Osteoblast (primary cell): ENCODE measurements at regions not wholly inside any gene's neighbourhood (a gene's known extent, or its start where the extent isn't known, plus 50 kb on each side); places are given as distances from the start of the nearest gene placed in this dataset.
A peak's percentile ranks its signal among the peaks of the same experiment; 100 is the strongest.

Experiments
- DNase-seq: peaks from one replicate; pipeline ENCODE4 v3.0.0; 2011; ENCODE audit warnings: low spot score, mixed read lengths; ENCODE audit not compliant: insufficient read length; ENCODE audit errors: missing footprints
- H2AFZ ChIP-seq: 2 replicates; pipeline ENCODE4 v1.6.0; 2011; ENCODE audit warnings: mild to moderate bottlenecking, low read length
- H3K27ac ChIP-seq: 2 replicates; pipeline ENCODE4 v1.5.1; 2011; ENCODE audit warnings: mild to moderate bottlenecking, low read depth, low read length, moderate library complexity
- H3K27me3 ChIP-seq: 2 replicates; pipeline ENCODE4 v1.6.0; 2012; ENCODE audit warnings: mild to moderate bottlenecking, control low read depth, inconsistent platforms, low read length, moderate library complexity; ENCODE audit not compliant: insufficient read depth
- H3K36me3 ChIP-seq: 2 replicates; pipeline ENCODE4 v1.5.1; 2011; ENCODE audit warnings: mild to moderate bottlenecking, low read length, control low read depth, moderate library complexity; ENCODE audit not compliant: insufficient read depth
- H3K4me1 ChIP-seq: 2 replicates; pipeline ENCODE4 v1.5.1; 2011; ENCODE audit warnings: mild to moderate bottlenecking, low read length, control low read depth, moderate library complexity; ENCODE audit not compliant: insufficient read depth
- H3K4me2 ChIP-seq: 2 replicates; pipeline ENCODE4 v1.6.0; 2011; ENCODE audit warnings: mild to moderate bottlenecking, low read length; ENCODE audit not compliant: insufficient read depth
- H3K4me3 ChIP-seq: fragments of 200-600 bp; sonication (generic); 3 replicates; pipeline ENCODE4 v1.5.1; 2012; ENCODE audit warnings: mild to moderate bottlenecking, low read length, inconsistent platforms; ENCODE audit not compliant: insufficient read depth
- H3K79me2 ChIP-seq: 2 replicates; pipeline ENCODE4 v1.6.0; 2012; ENCODE audit warnings: mild to moderate bottlenecking, low read length, control low read depth, inconsistent platforms; ENCODE audit not compliant: insufficient read depth
- H3K9me3 ChIP-seq: 2 replicates; pipeline ENCODE4 v1.5.1; 2011; ENCODE audit warnings: low read depth, low read length, control low read depth
- H4K20me1 ChIP-seq: 2 replicates; pipeline ENCODE4 v1.6.0; 2012; ENCODE audit warnings: mild to moderate bottlenecking, low read length, control low read depth; ENCODE audit not compliant: insufficient read depth
- TF ChIP-seq, protein P1 (sequence below): IDR thresholded peaks from 2 replicates; pipeline ENCODE4 v1.5.1; 2011; ENCODE audit warnings: mild to moderate bottlenecking, low read depth, low read length, moderate library complexity; ENCODE audit errors: extremely low read depth

DNA sequence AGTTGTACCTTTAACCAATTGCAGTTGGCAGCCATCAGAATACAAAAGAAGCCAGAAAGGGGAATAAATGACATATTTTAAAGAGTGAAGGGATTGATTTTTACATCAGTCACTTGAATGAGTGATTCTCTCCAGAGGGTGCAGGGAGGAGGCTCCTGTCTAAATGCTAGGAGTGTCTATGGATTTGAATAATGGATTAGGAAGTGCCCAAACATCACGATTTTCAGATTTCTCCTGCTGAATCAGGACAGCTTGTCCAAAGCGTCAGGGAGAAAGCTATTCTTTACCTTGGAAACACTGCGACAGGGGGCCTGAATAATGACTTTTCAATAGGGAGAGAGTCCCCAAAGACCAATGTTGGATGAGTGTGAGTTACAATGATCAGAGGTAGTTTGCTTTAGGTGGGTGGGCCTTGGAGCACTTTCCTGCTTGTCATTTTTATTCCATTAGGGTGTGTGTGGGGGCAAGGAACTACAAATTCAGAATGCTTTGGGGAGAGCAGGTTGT is 735.5 kb downstream of the KCNA4 start:
- Histone ChIP-seq H3K4me2 (no peak overlapping the region), H4K20me1 (no peaks in the 10 kb centered on the region), H2AFZ (no peak overlapping the region), H3K9me3 (no peaks in the 10 kb centered on the region), H3K27me3 (no peaks in the 10 kb centered on the region), H3K79me2 (no peaks in the 10 kb centered on the region), H3K4me1 (peaks cover 18% of the 10 kb centered on the region), H3K36me3 (no peaks in the 10 kb centered on the region), H3K4me3 (no peak overlapping the region), H3K27ac (peak overlapping the region; percentile 52)
- no peak for DNase-seq
- TF ChIP-seq, protein P1, sequence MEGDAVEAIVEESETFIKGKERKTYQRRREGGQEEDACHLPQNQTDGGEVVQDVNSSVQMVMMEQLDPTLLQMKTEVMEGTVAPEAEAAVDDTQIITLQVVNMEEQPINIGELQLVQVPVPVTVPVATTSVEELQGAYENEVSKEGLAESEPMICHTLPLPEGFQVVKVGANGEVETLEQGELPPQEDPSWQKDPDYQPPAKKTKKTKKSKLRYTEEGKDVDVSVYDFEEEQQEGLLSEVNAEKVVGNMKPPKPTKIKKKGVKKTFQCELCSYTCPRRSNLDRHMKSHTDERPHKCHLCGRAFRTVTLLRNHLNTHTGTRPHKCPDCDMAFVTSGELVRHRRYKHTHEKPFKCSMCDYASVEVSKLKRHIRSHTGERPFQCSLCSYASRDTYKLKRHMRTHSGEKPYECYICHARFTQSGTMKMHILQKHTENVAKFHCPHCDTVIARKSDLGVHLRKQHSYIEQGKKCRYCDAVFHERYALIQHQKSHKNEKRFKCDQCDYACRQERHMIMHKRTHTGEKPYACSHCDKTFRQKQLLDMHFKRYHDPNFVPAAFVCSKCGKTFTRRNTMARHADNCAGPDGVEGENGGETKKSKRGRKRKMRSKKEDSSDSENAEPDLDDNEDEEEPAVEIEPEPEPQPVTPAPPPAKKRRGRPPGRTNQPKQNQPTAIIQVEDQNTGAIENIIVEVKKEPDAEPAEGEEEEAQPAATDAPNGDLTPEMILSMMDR: no peak

DNA sequence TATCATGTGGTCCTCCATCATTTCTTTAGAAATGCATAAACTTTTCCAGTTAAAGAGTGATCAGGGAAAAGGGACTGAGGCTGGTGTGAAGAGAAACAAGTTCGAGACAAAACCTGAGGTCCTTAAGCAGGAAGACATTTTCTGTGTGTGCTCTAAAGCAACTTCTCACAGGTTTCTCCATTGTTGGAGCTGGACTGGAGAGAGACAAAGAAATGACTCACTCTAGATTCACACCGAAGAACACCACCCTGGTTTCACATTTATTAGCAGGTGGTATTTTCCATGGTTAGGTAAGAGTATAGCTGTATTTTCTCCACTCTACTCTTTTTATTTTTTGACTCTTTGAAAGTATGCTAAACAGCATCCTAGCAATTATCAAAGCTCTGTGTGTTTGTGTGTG is 736.4 kb downstream of the KCNA4 start:
- no peak overlapping the region for H3K27ac ChIP-seq
- no peaks in the 10 kb centered on the region for H3K27me3 ChIP-seq
- H3K4me1 ChIP-seq: peaks cover 18% of the 10 kb centered on the region
- no peaks in the 10 kb centered on the region for H3K36me3 ChIP-seq
- H3K9me3 ChIP-seq: no peaks in the 10 kb centered on the region
- TF ChIP-seq, protein P1: no peak
- peak overlapping the region; percentile 40 for H2AFZ ChIP-seq
- no peaks in the 10 kb centered on the region for H4K20me1 ChIP-seq
- DNase-seq: no peak
- no peak overlapping the region for H3K4me2 ChIP-seq
- no peak overlapping the region for H3K4me3 ChIP-seq
- no peaks in the 10 kb centered on the region for H3K79me2 ChIP-seq

DNA sequence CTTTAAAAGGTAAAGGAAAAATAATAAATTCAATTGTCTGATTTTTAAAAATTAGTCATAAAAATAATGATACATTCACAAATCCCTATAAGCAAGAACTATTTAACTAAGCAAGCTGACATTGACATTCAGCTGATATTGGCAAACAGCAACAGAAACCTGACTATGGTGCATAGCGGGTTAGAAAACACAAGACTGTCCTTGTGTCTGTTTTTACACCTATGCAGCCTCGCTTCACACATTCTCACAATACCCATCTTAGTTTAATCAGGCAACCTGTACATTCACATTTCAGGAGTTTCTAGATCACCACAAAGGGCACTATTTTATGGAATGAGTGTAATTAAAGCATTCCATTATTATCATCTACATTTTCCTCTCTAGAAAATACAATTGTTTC is 737.1 kb downstream of the KCNA4 start:
- peaks cover 18% of the 10 kb centered on the region for H3K4me1 ChIP-seq
- no peak overlapping the region for H2AFZ ChIP-seq
- no peaks in the 10 kb centered on the region for H3K79me2 ChIP-seq
- no peaks in the 10 kb centered on the region for H3K36me3 ChIP-seq
- H3K27me3 ChIP-seq: no peaks in the 10 kb centered on the region
- no peaks in the 10 kb centered on the region for H4K20me1 ChIP-seq
- TF ChIP-seq, protein P1: no peak
- no peak for DNase-seq
- H3K4me2 ChIP-seq: no peak overlapping the region
- no peak overlapping the region for H3K27ac ChIP-seq
- H3K4me3 ChIP-seq: no peak overlapping the region
- no peaks in the 10 kb centered on the region for H3K9me3 ChIP-seq

- no peak overlapping the region for H3K4me3 ChIP-seq
- H3K4me2 ChIP-seq: no peak overlapping the region
- no peaks in the 10 kb centered on the region for H4K20me1 ChIP-seq
- peak overlapping the region; percentile 39 for H2AFZ ChIP-seq
- TF ChIP-seq, protein P1: peak; percentile 47
- H3K79me2 ChIP-seq: no peaks in the 10 kb centered on the region
- no peaks in the 10 kb centered on the region for H3K36me3 ChIP-seq
- no peak for DNase-seq
- no peaks in the 10 kb centered on the region for H3K27me3 ChIP-seq
- no peaks in the 10 kb centered on the region for H3K4me1 ChIP-seq
- H3K9me3 ChIP-seq: no peaks in the 10 kb centered on the region
- no peak overlapping the region for H3K27ac ChIP-seq
These were observed 744.7 kb downstream of the KCNA4 start for GRCh38 chr11:29272019-29272654.
